ENCODE measurements at regions not wholly inside any gene's neighbourhood (a gene's known extent, or its start where the extent isn't known, plus 50 kb on each side); places are given as distances from the start of the nearest gene placed in this dataset.

GRCh38 chr14:22168092-22168955 lies 420.7 kb downstream of the DAD1 start:
- DNase-seq (no peak), ATAC-seq (ENCODE audit: low read depth) (no peak)
- no peaks in the 10 kb centered on the region for H3K36me3 ChIP-seq (replicated peaks in 1 of 2; ENCODE audit: control extremely low read depth in 1 of 2, control insufficient read depth in 1 of 2, extremely low read depth in 1 of 2, insufficient read depth in 2 of 2, low read length in 1 of 2)
- H3K27ac ChIP-seq (ENCODE audit: low read length in 2 of 2): no peak overlapping the region
- Mint-ChIP-seq H3K4me3 (no peak overlapping the region), H3K27me3 (peaks cover 21% of the 10 kb centered on the region), H3K4me1 (no peaks in the 10 kb centered on the region), H3K27ac (no peak overlapping the region), H3K9me3 (ENCODE audit: insufficient read depth) (no peaks in the 10 kb centered on the region)
- peaks cover 0 to 2% (median 0%) of the 10 kb centered on the region in 4 experiments for H3K27me3 ChIP-seq (replicated peaks in 1 of 4; ENCODE audit: control extremely low read depth in 1 of 4, control insufficient read depth in 3 of 4, insufficient read depth in 4 of 4, low read length in 3 of 4)
- CTCF ChIA-PET: interaction anchor here (0.6 kb wide), 1 partner anchor 8 kb away, joined by 3 read pairs; no protein-coding TSS in a partner anchor
- POLR2A ChIA-PET: no interaction called here
- WGBS (ENCODE audit: insufficient coverage): 91% methylated on average over 5 of the region's 8 CpGs
- no peak overlapping the region for H3K9ac ChIP-seq (ENCODE audit: low read length)
- no peaks in the 10 kb centered on the region for H4K20me1 ChIP-seq (ENCODE audit: control insufficient read depth, insufficient read depth, low read length, poor library complexity, severe bottlenecking)
- intact Hi-C loops (cut with micrococcal nuclease): no loop called here
- no peaks in the 10 kb centered on the region for H3K79me2 ChIP-seq (ENCODE audit: control insufficient read depth, insufficient read depth, low read length)
- H3K4me3 ChIP-seq (ENCODE audit: control extremely low read depth in 1 of 5, extremely low read depth in 1 of 5, insufficient read depth in 1 of 5, low read depth in 2 of 5, low read length in 4 of 5): no peak overlapping the region
- H3K4me1 ChIP-seq (ENCODE audit: control insufficient read depth in 2 of 2, insufficient read depth in 2 of 2, low read length in 2 of 2): no peaks in the 10 kb centered on the region
- H3K9me3 ChIP-seq (ENCODE audit: control extremely low read depth in 1 of 3, control insufficient read depth in 2 of 3, insufficient read depth in 1 of 3, low read length in 2 of 3): no peaks in the 10 kb centered on the region
- no peak overlapping the region for H2AFZ ChIP-seq (ENCODE audit: insufficient read depth, low read depth, low read length, poor library complexity, severe bottlenecking)
- H3K4me2 ChIP-seq (replicated peaks; ENCODE audit: low read depth, low read length, poor library complexity, severe bottlenecking): no peak overlapping the region
- TF ChIP-seq CTCF (IDR thresholded peaks at IDR 0.05): no peak
- no peak for TF ChIP-seq EZH2 (IDR thresholded peaks at IDR 0.05; ENCODE audit: borderline replicate concordance, insufficient read depth, low read depth, low read length, poor library complexity, severe bottlenecking)

- H3K4me1 ChIP-seq (ENCODE audit: control insufficient read depth in 2 of 2, insufficient read depth in 2 of 2, low read length in 2 of 2): no peaks in the 10 kb centered on the region
- peaks cover 23% of the 10 kb centered on the region for H3K27me3 Mint-ChIP-seq
- WGBS (ENCODE audit: insufficient coverage): 100% methylated on average over 1 of the region's 3 CpGs
- H2AFZ ChIP-seq (ENCODE audit: insufficient read depth, low read depth, low read length, poor library complexity, severe bottlenecking): no peak overlapping the region
- intact Hi-C loops (cut with micrococcal nuclease): no loop called here
- H4K20me1 ChIP-seq (ENCODE audit: control insufficient read depth, insufficient read depth, low read length, poor library complexity, severe bottlenecking): no peaks in the 10 kb centered on the region
- H3K27ac ChIP-seq (ENCODE audit: low read length in 2 of 2): no peak overlapping the region
- DNase-seq (no peak), ATAC-seq (ENCODE audit: low read depth) (no peak)
- no peak overlapping the region for H3K4me2 ChIP-seq (replicated peaks; ENCODE audit: low read depth, low read length, poor library complexity, severe bottlenecking)
- CTCF ChIA-PET: interaction anchor here (0.8 to 1.0 kb wide), 2 partner anchors 16 to 80 kb away, joined by 3 to 5 read pairs; no protein-coding TSS in a partner anchor
- H3K4me3 ChIP-seq (ENCODE audit: control extremely low read depth in 1 of 5, extremely low read depth in 1 of 5, insufficient read depth in 1 of 5, low read depth in 2 of 5, low read length in 4 of 5): no peak overlapping the region
- no peak overlapping the region for H3K4me3 Mint-ChIP-seq
- H3K9me3 Mint-ChIP-seq (ENCODE audit: insufficient read depth): no peaks in the 10 kb centered on the region
- no peaks in the 10 kb centered on the region for H3K36me3 ChIP-seq (replicated peaks in 1 of 2; ENCODE audit: control extremely low read depth in 1 of 2, control insufficient read depth in 1 of 2, extremely low read depth in 1 of 2, insufficient read depth in 2 of 2, low read length in 1 of 2)
- peaks cover 0 to 2% (median 0%) of the 10 kb centered on the region in 4 experiments for H3K27me3 ChIP-seq (replicated peaks in 1 of 4; ENCODE audit: control extremely low read depth in 1 of 4, control insufficient read depth in 3 of 4, insufficient read depth in 4 of 4, low read length in 3 of 4)
- H3K27ac Mint-ChIP-seq: no peak overlapping the region
- no peak overlapping the region for H3K9ac ChIP-seq (ENCODE audit: low read length)
- H3K9me3 ChIP-seq (ENCODE audit: control extremely low read depth in 1 of 3, control insufficient read depth in 2 of 3, insufficient read depth in 1 of 3, low read length in 2 of 3): no peaks in the 10 kb centered on the region
- H3K4me1 Mint-ChIP-seq: no peaks in the 10 kb centered on the region
- POLR2A ChIA-PET: no interaction called here
- no peak for TF ChIP-seq CTCF (IDR thresholded peaks at IDR 0.05)
- H3K79me2 ChIP-seq (ENCODE audit: control insufficient read depth, insufficient read depth, low read length): no peaks in the 10 kb centered on the region
These were observed 424.4 kb downstream of the DAD1 start for GRCh38 chr14:22164616-22165015.
